MM.1S (cell line): ENCODE measurements at regions not wholly inside any gene's neighbourhood (a gene's known extent, or its start where the extent isn't known, plus 50 kb on each side); places are given as distances from the start of the nearest gene placed in this dataset.
"Not testable (repeated sequence)": the region's sequence is repeated elsewhere in the genome, so short reads cannot be mapped to it uniquely, and the experiment has no call there.

ENCODE experiments used
- EZH2 ChIP-seq: fragments of 300-600 bp; sonication (generic); optimal IDR thresholded peaks from 2 replicates; pipeline ENCODE3; 2017; ENCODE audit warnings: low read depth, mild to moderate bottlenecking, antibody characterized with exemption, low read length, mixed read lengths
- TF ChIP-seq, protein P1 (sequence below): fragments of 300-600 bp; sonication (generic); IDR thresholded peaks from 2 replicates; pipeline ENCODE4 v1.5.1; 2016; ENCODE audit warnings: antibody characterized with exemption, low read length, mixed read lengths

DNA sequence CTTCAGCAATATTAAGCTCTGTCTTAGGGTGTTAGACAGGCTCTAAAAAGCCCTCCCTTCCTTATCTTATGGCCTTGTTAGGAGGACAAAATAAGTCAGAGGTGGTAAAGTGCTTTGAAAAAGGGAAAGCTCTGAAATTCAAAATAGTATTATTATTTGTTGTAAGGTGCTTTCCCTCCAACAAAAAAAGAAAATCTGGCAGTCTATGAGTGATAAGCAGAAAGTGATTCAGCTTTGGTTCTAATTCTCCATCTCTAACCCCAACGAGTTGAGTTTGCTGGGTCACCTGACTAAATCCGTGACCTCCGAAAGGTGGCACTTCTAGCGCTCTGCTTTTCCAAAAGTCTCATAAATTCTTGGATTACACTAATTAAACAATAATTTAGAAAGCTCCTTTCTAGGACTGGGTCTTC lies 305.1 kb downstream of the BCL2L11 start:
- TF ChIP-seq, protein P1, sequence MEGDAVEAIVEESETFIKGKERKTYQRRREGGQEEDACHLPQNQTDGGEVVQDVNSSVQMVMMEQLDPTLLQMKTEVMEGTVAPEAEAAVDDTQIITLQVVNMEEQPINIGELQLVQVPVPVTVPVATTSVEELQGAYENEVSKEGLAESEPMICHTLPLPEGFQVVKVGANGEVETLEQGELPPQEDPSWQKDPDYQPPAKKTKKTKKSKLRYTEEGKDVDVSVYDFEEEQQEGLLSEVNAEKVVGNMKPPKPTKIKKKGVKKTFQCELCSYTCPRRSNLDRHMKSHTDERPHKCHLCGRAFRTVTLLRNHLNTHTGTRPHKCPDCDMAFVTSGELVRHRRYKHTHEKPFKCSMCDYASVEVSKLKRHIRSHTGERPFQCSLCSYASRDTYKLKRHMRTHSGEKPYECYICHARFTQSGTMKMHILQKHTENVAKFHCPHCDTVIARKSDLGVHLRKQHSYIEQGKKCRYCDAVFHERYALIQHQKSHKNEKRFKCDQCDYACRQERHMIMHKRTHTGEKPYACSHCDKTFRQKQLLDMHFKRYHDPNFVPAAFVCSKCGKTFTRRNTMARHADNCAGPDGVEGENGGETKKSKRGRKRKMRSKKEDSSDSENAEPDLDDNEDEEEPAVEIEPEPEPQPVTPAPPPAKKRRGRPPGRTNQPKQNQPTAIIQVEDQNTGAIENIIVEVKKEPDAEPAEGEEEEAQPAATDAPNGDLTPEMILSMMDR, result not testable (repeated sequence)
- not testable (repeated sequence) for TF ChIP-seq EZH2
